NCI-H82 (cell line): ENCODE measurements at regions not wholly inside any gene's neighbourhood (a gene's known extent, or its start where the extent isn't known, plus 50 kb on each side); places are given as distances from the start of the nearest gene placed in this dataset.
A peak's percentile ranks its signal among the peaks of the same experiment; 100 is the strongest.
"Not testable (repeated sequence)": the region's sequence is repeated elsewhere in the genome, so short reads cannot be mapped to it uniquely, and the experiment has no call there.

ENCODE experiments used
- DNase-seq: peaks from one replicate; lab custom pipeline; 2025; lab: John Stamatoyannopoulos, UW

DNA sequence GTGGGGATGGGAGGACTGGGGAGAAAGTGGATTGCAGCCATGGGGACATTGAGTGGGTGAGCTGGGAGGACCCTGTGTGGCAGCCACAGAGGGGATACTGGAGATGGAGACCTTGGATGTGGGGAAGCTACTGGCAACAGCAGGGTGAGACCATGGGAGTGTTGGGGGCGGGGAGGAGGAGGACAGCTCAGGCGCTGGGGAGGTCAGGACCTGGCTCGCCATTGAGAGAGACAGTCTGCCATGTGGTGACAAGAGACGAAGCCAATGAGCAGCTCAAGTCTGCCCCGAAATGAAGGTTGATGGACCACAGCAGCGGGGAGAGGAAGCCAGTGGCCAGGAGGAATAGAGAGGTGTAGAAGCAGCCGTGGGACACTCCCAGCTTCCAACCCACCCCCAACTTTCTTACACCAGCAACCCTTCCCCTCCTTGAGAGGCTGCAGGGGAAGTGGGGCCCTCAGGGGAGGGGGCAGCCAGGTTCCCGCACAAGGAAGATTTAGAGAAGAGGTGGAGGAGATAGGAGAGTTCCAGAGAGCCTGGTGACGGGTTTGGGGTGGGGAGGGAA, 118.1 kb downstream of the ASB7 start:
- DNase-seq: no peak

DNA sequence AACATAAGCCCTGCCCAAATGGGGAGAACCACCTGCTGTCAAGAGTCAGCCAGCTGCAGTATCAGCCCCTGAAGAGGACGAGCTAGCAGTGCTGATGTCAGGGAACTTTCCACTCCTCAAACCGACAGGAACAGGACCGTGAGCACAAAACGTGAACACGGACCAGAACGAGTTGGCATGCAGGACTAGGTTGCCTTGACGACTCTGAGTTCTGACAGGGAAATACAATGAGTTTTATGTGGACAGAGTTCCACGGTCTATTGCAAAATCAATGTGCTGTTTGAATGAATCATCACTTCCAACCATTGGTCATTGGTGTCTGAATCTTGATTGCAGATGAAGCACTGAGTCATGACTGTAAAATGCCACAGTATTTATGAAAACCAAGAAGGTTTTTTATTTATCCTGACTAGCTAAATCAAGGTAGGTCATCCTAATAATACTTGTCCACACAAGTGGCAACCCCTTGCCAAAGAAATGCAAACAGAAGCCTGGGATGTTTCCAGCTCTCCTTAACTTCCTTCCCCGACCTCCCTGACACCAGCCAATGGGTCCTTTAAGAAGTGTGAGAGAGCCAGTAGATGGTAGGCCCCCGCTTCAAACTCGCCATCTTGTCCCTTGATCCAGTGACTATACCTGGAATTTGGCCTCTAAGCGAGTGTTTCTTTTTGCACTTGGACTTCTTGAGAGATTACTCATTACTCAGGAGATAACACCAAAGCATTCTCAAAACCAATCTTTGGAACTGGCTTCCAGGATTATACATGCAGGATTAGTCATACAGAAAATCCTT, 119.6 kb downstream of the ASB7 start:
- DNase-seq: no peak

- no peak for DNase-seq
These were observed 120.3 kb downstream of the ASB7 start for GRCh38 chr15:100722551-100723314.

- no peak for DNase-seq
These were observed 121.0 kb downstream of the ASB7 start for GRCh38 chr15:100723315-100723801.

DNA sequence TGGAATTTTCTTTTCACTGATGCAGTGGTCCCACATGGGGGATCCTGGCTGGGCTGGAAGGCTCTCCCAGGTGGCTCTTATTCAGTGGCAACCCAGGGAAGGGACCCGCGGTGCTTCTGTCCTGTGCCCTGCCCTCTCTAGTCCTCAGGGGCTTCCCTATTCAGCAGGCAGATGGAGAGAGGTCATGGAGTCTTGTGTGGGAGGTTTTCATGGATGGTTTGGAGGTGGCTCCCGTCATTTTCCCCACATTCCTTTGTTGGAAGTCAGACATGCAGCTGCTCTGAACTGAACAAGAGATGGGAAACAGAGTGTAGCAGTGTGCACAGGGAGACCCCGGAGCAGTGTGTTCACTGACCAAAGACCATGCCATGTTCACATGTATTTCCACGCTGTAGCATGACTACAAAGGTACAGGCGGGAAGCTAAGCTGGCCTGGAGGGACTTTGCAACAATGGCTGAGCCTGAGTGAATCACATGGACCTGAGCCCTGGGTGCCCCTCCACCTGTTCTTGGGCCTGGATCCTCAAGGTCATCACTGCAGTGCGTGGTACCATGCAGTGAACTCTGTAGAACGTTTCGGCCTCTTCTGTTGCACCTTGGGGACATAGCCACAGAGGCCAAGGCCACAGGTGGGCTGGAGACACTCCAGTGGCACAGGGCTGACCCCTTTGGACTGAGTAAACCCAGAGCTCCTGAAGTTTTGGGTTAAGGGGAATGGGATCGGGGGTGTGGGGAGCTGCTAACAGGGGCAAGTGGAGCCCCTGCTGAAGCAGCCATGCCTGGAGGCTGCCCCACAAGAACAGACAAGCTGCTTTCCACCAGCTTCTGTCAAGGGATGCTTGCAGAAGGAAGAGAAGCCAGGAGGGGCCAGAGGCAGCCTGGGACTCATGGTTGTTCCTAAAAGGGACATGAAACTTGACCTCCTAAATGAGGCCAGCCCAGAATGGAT, 123.0 kb downstream of the ASB7 start:
- DNase-seq: no peak

DNA sequence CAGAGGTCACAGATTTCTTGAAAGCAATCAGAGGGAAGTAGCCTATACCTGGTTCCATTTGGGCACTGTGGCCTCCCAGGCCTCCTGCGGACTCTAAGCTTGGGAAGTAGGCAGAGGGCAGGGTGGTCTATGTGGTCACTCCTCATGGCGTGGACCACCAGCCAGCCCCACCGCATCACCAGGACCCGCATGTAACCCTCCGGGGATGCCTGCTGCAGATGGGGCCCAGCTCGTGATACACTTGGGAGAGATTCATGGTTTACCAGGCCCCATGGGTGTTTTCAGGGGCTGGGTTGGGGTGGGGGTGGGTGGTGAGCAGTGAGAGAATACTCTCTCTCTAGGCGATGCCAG, 123.7 kb downstream of the ASB7 start:
- DNase-seq: no peak

DNA sequence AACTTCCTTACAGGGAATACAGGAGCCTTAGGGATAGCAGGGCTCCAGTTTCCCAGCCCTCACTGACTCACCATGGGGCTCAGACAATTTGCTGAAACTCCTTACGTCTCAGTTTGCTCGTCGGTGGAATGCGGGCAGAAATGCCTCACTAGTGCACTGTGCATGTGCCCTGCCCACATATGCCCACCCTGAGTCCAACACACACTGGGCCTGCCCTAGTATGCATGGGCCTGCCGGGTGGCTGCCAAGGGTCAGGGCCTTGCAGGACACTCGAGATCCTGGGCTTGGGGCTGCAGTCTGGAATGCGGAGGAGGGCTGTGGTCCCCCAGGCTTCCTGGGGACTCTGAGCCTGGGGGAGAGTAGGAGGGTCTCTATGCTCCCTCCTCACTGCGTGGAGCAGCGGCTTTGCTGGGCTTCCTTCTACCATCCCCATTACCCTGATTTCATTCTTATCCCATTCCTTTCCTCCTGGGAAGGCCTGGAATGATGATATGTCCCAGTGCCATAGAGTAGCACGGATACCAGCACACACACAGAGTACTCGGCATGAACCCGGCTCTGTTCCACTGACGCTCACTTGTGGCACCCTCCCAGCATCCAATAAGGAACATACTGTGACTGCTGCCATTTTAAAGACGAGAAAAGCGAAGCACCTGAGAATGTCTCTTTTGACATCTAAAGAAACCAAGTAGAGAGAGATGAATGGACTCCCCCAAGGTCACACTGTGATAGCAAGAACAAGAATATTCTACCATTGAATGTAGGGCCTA, 124.2 kb downstream of the ASB7 start:
- DNase-seq: no peak

DNA sequence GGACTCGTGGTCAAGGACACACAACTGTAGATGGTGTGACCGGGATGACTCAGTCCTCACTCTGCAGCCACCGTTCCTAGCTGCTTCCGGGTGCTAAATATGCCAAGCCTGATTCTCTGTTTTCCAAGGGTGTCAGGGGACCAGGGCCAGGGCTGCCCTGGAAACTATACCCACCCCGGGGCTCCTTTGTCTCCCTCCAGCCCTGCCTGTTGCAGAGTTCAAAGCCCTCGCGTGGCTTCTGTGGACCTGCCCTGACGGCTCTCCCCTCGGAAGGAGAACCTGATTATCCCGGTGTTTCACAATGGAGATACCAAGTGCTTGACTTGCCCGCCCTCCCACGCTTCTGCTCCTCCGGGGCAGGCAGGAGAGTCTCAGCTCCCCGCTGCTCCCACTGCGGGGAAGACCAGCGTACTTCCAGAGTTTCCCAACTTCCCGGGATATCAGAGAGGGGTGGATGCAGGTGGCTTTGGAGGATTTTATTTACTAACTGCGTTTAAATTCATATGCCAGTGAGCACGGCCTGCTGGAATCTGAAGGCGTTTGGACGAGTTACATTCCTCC, 125.0 kb downstream of the ASB7 start:
- no peak for DNase-seq

DNA sequence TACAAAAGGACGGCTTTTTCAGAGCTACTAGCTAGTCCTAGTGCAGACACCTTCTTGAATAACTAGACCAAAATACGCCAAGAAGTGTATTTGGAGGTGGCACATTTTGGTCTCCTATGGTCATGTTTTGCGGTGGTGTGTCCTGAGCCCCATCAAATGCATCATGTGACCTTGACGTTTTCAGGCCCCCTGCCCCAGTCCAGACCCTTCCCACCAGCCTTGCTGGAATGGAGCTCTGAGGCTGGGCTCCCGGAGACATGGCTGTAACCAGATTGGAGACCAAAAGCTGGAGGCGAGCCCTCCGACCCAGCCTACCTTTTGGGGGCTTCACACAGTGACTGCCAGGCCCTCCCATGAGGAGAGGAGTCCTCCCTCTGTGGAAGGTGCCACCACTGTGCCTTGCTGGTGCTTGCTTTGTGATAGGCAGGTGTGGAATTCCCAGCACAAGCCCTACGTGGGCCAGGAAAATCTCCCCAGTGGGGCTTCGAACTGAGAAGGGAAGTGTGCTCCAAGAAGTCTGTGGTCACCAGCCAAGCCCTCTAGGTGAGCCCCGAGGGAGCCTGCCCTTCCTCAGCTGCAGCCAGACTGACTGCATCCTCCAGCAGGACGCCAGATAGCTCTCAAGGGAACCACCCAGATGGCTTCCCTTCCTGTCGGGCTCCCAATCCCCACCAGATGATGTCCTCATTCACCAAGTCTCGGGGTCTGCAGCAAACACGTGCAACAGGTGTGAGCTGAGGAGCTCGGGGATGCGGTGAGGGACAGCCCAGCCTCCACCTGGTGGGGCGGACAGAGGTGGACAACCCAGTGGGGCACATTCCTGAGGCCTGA, 126.2 kb downstream of the ASB7 start:
- DNase-seq: peak; percentile 53

- DNase-seq: no peak
These were observed 127.1 kb downstream of the ASB7 start for GRCh38 chr15:100729461-100729860.

- DNase-seq: no peak
These were observed 127.7 kb downstream of the ASB7 start for GRCh38 chr15:100730129-100730528.

DNA sequence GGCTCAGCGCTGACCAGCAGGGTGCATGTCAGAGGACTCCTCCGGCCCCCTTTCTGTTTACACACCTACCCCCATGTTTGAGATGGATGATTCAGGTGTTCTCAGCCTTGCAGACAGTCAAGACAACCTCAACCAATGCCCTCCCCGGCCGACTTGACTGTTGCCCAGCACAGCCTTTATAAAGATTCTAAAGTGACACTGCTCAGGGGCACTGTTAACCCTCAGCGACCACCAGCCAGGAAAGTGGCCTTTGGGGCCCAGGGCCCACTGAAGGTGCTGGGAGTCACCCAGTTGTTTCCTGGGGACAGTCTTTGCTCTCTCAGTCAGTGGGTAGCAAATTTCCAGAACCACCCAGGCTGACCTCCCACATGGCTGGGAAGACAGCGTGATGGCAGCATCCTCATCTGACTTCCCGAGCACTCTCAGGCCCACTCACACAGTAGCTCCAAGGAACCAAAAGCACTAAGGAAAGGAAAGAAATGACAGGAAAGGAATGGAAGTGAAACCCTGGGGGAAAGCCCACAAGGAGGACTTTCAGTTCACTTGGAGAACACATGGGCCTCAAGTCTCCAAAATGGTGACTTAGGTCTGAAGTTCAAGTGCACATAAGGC, 128.4 kb downstream of the ASB7 start:
- DNase-seq: no peak

DNA sequence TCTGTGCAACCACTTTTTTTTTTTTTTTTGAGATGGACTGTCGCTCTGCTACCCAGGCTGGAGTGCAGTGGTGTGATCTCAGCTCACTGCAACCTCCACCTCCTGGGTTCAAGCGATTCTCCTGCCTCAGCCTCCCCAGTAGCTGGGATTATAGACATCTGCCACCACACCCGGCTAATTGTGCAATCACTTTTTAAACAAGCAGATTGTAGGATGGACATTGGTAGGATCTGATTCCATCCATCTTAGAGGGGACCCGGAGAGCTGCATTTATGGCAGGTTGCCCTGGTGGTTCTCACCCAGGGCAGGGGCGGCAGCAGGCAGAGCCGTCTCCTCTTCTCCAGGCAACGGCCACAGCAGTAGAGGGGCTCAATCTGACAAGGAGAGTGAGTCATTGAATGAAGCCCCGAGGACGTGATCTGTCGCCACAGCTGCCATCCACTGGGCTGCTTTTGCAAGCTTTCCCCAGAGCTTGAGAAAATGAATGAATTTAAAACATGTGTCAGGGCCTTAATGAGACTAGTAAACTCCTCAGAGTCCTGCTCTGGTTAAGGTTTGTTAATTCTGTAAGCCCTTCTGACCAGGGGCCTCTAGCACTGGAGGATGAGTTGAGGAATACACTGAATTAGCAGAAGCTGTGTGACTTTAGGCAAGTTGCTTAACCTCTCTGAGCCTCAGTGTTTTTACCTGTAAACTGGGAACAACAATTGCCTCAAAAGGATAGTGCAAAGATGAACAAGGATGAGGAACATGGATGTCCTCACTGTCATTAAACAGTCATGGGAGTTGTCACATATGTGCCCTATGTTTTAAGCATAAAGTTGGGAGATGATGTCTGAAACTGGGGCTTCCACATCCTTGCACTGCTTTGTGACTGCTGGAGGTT, 129.1 kb downstream of the ASB7 start:
- DNase-seq: no peak

DNA sequence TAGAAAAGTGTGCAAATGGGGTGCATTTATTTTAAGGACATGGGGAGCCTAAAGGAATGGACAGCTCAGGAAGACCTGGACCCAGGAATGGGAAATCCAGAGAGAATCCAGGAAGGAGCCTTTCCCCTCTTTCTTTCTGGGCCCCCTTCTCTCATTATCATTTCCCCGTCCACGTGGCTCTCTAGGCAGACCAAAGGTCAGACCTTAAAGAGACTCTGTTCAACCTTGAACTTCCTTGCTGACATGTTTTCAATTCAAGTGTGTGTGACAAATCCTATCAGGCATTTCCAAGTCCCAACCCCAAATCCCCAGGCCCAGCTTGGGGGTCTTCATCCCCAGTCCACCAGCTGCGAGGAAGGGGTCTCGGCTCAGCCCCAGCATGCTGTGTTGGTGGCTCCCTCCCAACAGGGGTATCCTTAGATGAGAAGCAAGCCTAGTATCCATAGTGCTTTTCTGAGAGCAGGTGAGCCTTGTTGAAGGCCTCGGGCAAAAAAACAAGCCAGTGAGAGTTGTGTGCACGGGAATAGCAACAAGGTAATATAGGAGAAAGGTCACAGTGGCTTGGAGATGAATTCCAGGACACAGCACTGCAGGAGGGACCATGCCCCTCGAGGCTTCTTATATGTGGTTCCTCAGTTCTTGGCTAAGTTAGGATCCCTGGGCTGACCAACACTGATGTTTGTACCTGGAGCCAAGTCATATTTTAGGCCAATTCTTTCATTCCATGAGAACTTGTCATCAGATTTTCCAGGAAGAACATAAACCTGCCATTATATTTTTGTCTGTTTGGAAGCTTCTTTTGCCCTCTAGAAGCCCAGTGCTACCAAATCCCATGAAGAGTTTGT, 130.0 kb downstream of the ASB7 start:
- no peak for DNase-seq

DNA sequence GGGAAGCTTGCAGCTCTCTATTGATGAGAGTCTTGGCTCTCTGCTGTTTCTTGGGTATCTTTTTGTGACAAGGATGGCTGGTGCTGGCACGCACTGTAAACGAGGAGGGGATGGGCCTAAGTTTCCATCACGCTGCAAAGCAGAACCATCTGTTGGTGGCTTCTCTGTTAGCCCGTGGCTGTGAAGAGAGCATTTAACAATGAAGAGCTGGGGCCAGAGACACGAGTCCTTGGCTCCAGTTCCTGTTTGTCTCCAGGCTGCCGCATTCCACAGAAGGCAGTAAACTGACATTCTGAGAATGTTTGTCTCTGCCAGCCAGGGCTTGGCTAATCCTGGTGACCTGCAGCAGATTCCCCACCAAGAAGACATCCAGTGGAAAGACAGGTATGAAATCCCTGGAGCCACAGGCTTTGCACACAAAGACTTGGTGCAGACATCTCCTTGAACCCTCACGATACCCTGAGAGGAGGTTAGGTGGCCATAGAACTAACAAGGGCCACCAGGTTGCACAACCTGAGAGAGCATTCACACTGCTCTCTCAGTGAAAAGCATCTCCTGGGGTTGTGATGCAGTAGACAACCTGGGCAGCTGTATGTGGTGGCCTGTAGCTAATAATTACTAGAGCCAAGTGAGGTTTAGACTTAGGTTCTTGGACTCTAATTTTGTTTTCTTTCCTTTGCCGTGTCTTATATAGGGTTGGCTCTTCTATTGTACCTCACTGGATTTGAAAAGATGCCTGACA, 130.9 kb downstream of the ASB7 start:
- no peak for DNase-seq

- not testable (repeated sequence) for DNase-seq
These were observed 131.4 kb downstream of the ASB7 start for GRCh38 chr15:100733843-100734185.

GRCh38 chr15:100734586-100734985, 132.2 kb downstream of the ASB7 start:
- no peak for DNase-seq
